ENCODE measurements at regions not wholly inside any gene's neighbourhood (a gene's known extent, or its start where the extent isn't known, plus 50 kb on each side); places are given as distances from the start of the nearest gene placed in this dataset.
A peak's percentile ranks its signal among the peaks of the same experiment; 100 is the strongest.
"Not testable (repeated sequence)": the region's sequence is repeated elsewhere in the genome, so short reads cannot be mapped to it uniquely, and the experiment has no call there.

DNA sequence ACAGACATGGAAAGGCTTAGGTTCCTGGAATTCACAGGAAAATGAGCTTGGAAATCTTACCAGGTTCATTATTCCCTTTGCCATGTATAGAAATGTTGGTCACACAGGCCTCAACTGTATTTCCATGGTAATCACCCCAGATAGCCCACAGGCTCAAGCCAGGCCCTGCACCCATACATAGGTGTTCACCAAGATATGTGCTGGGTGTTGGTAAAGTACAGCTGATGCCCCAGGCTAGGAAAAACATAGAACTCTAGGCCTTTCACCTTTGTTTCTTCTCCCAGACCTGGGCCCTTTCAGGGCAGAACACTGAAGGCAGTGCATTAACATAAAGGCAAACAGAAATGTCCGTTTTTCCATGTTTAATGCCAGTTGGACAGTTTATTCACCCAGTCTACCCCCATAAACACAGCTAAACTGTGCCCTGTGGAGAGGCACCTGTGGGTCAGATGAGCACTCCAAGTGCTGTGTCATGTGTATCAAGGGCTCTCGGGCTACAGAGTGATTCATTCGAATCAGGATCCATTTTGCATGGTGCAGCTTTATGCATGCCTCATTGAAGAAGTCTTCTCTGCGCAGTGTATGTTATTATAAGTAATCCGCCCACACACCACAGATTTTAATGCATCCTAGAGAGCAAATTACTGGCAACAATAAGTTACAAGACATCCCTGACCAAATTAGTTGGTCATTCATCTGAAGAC is 93.4 kb upstream of the SLC30A5 start:
- no peaks in the 10 kb centered on the region for H3K36me3 Mint-ChIP-seq
- no peak overlapping the region for H3K4me3 Mint-ChIP-seq

DNA sequence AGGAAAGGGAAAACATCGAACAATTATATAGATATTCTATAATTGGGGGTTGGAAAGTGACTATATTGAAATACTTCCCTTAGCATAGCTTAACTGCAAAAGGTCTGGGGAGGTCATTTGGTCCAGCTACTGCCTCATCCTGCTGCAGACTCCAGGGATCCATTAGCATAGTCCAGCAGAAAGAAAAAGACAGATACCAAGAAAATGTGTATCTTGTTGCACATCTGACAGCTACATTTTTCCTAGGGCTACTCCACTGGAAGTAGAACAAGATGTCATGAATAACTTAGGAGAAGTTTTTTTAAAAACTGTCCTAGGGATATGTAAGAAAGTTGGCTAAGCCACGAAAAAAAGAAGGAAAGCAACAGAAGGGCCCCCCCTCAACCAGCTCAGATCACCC is 92.9 kb upstream of the SLC30A5 start:
- Mint-ChIP-seq H3K9me3 (no peaks in the 10 kb centered on the region), H3K4me1 (no peaks in the 10 kb centered on the region), H3K27ac (no peak overlapping the region), H3K27me3 (peaks cover 53% of the 10 kb centered on the region), H3K36me3 (no peaks in the 10 kb centered on the region), H3K4me3 (no peak overlapping the region)
- ATAC-seq, result no peak

More for the DNA sequence above, 93.4 kb upstream of the SLC30A5 start:
- ATAC-seq, result no peak
- Mint-ChIP-seq H3K27me3 (peaks cover 59% of the 10 kb centered on the region), H3K4me1 (no peaks in the 10 kb centered on the region), H3K27ac (no peak overlapping the region), H3K9me3 (no peaks in the 10 kb centered on the region)

DNA sequence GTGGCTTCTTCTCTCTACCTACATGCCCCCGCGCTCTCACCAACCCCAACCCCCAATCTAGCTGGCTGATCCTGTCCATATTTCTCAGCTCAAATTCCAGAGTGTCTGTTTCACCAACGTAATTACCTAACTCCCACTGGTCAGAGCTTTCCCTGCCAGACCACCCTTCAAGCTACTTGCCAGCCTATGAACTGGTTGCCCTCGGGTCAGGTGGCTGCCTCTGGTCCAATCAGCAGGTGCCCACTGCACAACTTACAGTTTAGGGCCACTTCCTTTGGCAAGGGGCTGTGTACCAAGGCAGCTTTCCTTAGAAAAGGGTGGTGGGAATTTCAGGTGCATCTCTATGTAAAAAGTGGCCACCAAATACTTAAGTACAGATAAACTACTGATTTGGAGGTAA is 92.2 kb upstream of the SLC30A5 start:
- Mint-ChIP-seq H3K27ac (no peak overlapping the region), H3K36me3 (no peaks in the 10 kb centered on the region), H3K27me3 (peaks cover 50% of the 10 kb centered on the region), H3K4me1 (no peaks in the 10 kb centered on the region), H3K9me3 (no peaks in the 10 kb centered on the region), H3K4me3 (no peak overlapping the region)
- ATAC-seq, result no peak

DNA sequence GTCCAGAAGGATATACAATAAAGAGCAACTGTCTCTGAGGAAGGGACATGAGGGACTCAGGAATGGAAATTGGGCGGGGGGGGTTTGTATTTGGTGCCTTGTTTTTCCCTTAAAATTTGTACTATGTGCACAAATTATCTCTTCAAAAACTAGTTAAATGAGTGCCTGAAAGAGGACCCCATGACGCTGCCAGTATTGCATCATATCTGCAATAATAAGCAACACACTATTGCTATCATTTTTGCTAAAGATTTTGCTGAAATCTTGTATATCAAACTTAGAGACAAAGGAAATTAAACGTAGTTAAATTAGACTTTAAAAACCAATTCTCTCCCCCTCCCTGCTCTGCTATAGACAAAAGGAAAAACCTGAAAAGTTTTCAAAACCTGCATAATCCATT is 89.7 kb upstream of the SLC30A5 start:
- Mint-ChIP-seq H3K4me1 (no peaks in the 10 kb centered on the region), H3K4me3 (no peak overlapping the region), H3K27ac (no peak overlapping the region), H3K27me3 (peaks cover 55% of the 10 kb centered on the region), H3K36me3 (no peaks in the 10 kb centered on the region), H3K9me3 (no peaks in the 10 kb centered on the region)
- no peak for ATAC-seq

DNA sequence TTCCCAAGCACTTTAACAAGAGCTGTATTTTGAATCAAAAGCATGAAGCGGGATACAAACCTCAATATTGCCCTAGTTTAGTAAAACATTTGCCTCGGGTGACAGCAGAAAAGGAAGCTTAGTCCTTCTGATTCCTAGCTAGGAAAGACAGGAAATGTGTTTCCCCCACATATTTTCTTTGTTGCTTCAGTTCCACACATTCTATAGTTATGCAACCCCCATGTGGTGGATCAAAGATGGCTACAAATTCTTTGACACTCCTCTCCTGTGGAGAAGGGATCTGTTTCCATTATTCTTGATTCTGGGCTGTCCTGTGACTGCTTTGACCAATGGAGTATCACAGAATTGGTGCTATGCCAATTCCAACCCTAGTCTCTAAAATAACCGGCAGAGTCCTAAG is 89.1 kb upstream of the SLC30A5 start:
- Mint-ChIP-seq H3K27ac (no peak overlapping the region), H3K4me1 (no peaks in the 10 kb centered on the region), H3K4me3 (no peak overlapping the region), H3K27me3 (peaks cover 59% of the 10 kb centered on the region), H3K36me3 (no peaks in the 10 kb centered on the region), H3K9me3 (no peaks in the 10 kb centered on the region)
- ATAC-seq, result no peak

DNA sequence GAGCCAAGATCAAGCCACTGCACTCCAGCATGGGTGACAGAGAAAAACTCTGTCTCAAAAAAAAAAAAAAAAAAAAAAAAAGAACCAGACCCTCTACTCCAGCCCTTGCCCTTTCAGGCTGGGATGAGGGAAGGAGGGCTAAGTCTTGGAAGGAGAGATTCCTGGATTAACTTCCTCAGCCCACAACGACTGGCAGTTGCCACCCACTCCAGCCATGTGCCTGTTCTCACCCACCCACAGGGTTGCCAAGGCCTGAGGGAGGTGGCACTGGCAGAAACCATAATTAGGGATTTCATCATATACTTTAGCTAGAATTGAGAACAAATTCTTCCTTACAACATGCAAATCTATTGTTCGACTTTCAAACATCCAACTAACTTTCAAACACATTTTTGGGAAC is 87.8 kb upstream of the SLC30A5 start:
- no peak overlapping the region for H3K4me3 Mint-ChIP-seq
- no peak for ATAC-seq
- H3K27ac Mint-ChIP-seq, result no peak overlapping the region
- no peaks in the 10 kb centered on the region for H3K36me3 Mint-ChIP-seq
- no peaks in the 10 kb centered on the region for H3K9me3 Mint-ChIP-seq
- no peaks in the 10 kb centered on the region for H3K4me1 Mint-ChIP-seq
- peaks cover 71% of the 10 kb centered on the region for H3K27me3 Mint-ChIP-seq

DNA sequence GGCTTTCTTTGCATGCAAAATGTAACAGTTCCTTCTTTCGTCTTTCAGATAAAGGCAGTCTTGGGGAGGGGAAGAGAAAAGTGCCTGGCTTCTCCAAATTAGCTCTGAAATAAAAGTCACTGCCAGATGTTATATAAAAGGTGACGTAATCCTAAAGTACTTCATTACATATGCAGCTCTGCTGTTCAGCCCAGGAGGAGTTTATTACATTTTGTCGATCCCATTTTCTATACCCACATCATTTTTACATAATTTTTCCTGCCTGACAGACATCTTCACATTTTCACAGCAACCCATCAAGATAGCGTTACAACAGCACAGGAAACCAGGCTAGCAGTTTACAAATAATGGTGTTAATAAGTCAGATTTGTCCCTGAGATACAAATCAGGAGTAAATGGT is 86.7 kb upstream of the SLC30A5 start:
- no peaks in the 10 kb centered on the region for H3K36me3 Mint-ChIP-seq
- H3K4me3 Mint-ChIP-seq, result no peak overlapping the region
- peaks cover 71% of the 10 kb centered on the region for H3K27me3 Mint-ChIP-seq
- no peaks in the 10 kb centered on the region for H3K4me1 Mint-ChIP-seq
- ATAC-seq, result no peak
- no peak overlapping the region for H3K27ac Mint-ChIP-seq
- H3K9me3 Mint-ChIP-seq, result no peaks in the 10 kb centered on the region

DNA sequence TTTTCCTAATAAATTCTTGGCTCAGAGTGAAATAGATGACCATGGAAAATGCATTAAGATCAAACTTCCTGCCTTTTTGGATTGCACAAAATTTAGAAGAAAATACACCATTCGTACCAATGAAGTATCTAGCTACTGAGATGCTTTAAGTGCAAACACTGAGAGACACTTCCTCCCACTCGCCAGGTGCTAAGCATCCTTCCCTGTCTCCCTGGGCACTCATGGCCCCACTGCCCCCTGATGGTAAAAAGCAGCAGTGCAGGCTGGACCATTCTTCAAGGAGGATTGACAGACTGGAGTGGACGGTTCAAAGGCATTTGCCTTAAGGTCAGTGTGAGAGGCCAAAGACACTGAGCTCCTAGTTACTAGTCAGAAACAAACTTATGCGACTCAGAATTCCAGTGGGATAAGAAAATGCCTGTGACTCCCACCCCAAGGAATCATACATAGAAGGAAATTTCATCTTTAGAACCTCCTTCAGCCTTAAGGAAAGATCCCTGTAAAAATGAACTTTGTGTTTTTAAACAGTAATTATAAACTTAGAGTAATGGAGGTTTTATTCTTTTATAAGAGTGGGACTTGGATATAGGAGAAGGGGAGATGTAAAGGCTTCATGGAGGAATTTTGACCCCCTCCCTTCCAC is 86.0 kb upstream of the SLC30A5 start:
- Mint-ChIP-seq H3K27me3 (peaks cover 67% of the 10 kb centered on the region), H3K4me1 (no peaks in the 10 kb centered on the region), H3K27ac (no peak overlapping the region), H3K36me3 (no peaks in the 10 kb centered on the region), H3K4me3 (no peak overlapping the region), H3K9me3 (no peaks in the 10 kb centered on the region)
- peak; percentile 78 for ATAC-seq

DNA sequence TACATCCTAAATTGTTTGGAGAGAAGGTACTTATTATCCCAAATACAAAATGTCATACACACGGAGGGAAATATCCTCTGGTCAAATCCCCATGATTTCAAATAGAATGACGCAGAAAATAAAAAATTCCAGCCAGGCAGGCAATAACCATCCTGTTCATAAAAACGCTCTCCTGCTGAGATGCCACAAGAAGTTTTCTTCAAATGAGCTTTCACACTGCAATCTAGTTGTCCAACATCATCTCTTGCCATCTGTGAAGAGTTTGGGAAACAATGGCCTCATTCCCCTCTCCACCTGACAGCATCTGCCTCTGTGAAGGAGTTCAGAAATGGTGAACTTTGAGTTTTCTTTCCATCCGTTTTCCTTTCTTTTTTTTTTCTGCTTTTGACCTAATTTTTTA is 83.3 kb upstream of the SLC30A5 start:
- Mint-ChIP-seq H3K27ac (no peak overlapping the region), H3K27me3 (peaks cover 46% of the 10 kb centered on the region), H3K4me1 (no peaks in the 10 kb centered on the region), H3K9me3 (peaks cover 8% of the 10 kb centered on the region), H3K36me3 (no peaks in the 10 kb centered on the region), H3K4me3 (no peak overlapping the region)
- no peak for ATAC-seq

DNA sequence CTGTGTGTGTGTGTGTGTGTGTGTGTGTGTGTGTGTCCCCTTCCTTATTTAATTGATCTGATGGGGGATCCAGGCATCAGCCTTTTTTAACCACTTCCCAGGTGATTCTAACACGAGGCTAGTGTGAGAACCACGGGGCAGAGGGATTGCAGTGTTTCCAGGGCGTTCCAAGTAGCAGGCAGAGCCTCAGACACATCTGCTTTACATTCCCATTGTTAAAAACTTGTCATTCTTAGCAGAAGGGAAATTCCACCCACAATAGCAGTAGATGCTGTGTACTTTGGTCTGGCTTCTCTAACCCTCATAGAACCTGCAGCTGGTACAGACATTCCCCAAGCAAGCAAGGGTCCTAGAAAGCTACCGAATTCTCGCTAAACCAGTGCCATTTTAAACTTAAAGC is 81.9 kb upstream of the SLC30A5 start:
- peaks cover 40% of the 10 kb centered on the region for H3K27me3 Mint-ChIP-seq
- H3K9me3 Mint-ChIP-seq, result peaks cover 8% of the 10 kb centered on the region
- no peak overlapping the region for H3K27ac Mint-ChIP-seq
- no peaks in the 10 kb centered on the region for H3K4me1 Mint-ChIP-seq
- H3K4me3 Mint-ChIP-seq, result no peak overlapping the region
- no peak for ATAC-seq
- H3K36me3 Mint-ChIP-seq, result no peaks in the 10 kb centered on the region

DNA sequence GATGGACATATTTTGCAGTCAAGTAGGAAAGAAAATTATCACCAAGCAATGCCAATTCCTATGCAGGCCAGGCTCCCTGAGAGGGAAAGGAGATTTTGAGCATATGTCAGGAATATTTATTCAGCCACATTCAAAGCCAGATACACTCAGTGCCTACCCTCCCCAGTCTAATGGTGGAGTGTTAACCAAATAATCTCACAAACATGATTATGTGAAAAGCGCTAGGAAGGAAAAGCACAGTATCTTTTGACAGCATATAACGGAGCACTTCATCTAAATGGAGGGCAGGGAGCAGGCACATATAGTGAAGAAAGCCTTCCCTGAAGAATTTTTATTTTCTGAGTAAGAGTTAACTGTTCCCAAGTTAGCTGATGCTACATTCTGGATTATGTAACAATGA is 80.3 kb upstream of the SLC30A5 start:
- Mint-ChIP-seq H3K4me3 (no peak overlapping the region), H3K27me3 (peaks cover 24% of the 10 kb centered on the region), H3K9me3 (peaks cover 8% of the 10 kb centered on the region), H3K4me1 (no peaks in the 10 kb centered on the region), H3K27ac (no peak overlapping the region), H3K36me3 (no peaks in the 10 kb centered on the region)
- no peak for ATAC-seq

DNA sequence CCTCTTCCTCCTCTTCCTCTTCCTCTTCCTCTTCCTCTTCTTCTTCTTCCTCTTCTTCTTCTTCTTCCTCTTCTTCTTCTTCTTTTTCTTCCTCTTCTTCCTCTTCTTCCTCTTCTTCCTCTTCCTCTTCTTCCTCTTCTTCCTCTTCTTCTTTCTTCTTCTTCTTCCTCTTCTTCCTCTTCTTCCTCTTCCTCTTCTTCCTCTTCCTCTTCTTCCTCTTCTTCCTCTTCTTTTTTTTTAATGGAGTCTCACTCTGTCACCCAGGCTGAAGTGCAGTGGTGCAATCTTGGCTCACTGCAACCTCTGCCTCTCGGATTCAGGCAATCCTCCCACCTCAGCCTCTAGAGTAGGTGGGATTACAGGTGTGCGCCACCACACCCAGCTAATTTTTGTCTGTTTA is 79.8 kb upstream of the SLC30A5 start:
- not testable (repeated sequence) for H3K27ac Mint-ChIP-seq, H3K4me3 Mint-ChIP-seq, H3K4me1 Mint-ChIP-seq, ATAC-seq, H3K9me3 Mint-ChIP-seq, H3K36me3 Mint-ChIP-seq
- H3K27me3 Mint-ChIP-seq, result peaks cover 19% of the 10 kb centered on the region

DNA sequence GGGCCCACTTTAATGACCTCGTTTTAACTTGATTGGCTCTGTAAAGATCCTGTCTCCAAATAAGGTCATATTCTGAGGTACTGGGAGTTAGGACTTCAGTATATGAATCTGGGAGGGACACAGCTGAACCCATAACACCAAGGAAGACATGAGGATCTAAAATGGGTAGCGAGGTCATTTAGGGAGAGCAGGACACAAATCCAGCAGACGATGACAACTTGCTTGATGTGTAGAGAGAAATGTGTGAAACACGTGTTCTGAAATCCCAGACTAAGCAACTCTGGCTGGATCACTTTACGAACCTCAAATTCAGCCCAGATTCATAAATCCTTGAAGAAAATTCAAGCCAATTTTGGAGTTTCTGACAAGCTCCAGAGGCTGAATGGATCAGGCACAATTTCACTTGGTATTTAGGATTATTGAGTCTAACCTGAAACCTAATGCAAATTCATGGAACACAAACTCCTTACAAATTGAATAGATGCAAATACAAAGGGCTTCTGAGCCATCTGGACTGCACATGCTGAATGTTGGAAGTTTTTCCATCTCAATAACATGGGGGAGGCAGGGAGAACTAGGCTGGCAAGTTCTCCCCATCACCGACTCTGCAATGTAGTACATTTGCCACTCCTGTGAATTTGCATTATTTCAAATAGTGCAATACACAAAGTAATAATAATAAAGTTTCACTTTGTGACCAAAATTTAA is 74.0 kb upstream of the SLC30A5 start:
- Mint-ChIP-seq H3K36me3 (no peaks in the 10 kb centered on the region), H3K4me3 (no peak overlapping the region), H3K27ac (no peak overlapping the region), H3K9me3 (no peaks in the 10 kb centered on the region), H3K4me1 (no peaks in the 10 kb centered on the region), H3K27me3 (peaks cover 25% of the 10 kb centered on the region)
- no peak for ATAC-seq

DNA sequence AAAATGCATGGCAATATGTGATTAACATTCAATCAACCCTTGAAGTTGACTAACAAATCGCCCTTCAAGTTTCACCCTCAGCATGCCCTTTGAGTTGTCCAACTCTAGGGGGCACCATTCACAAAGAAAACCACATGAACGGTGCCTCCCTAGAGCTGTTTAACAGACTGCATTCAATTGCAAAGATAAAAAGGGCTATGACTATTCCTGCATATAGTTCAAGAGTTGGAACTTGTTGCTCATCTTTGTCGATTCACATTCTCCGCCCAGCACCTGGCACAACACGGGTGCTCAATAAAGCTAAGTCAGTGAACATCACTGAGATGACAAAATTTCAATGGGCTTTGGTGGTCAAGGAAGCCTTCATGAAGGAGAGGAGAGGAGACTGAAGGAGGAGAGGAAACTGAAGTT is 69.6 kb upstream of the SLC30A5 start:
- ATAC-seq, result no peak
- Mint-ChIP-seq H3K36me3 (no peaks in the 10 kb centered on the region), H3K27ac (no peak overlapping the region), H3K4me3 (no peak overlapping the region), H3K27me3 (peaks cover 25% of the 10 kb centered on the region), H3K9me3 (no peaks in the 10 kb centered on the region), H3K4me1 (no peaks in the 10 kb centered on the region)

DNA sequence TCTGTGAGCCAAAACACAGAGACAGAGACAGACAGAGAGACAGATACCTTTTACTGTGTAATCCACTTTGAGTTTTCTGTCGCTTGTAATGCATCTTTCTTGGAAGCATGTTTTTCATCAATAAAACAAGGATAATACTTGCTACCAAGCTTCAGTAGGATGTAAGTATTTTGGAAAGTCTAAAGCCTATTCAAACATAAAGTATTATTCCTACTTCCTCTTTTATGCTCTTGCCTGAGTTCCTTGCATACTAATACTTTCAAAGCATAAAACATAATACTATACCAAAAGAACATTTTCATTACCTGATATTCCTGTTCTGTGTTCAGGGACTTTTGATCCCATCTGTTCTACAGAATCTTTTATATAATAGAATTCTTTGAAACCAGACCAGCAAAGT is 64.5 kb upstream of the SLC30A5 start:
- H3K27ac Mint-ChIP-seq, result no peak overlapping the region
- no peaks in the 10 kb centered on the region for H3K9me3 Mint-ChIP-seq
- no peaks in the 10 kb centered on the region for H3K36me3 Mint-ChIP-seq
- H3K4me3 Mint-ChIP-seq, result no peak overlapping the region
- H3K4me1 Mint-ChIP-seq, result no peaks in the 10 kb centered on the region
- H3K27me3 Mint-ChIP-seq, result peaks cover 23% of the 10 kb centered on the region
- ATAC-seq, result no peak

Measured in stimulated activated memory B cell treated with anti-CD40 and anti-IgM and Interleukin-4, amounts not matched to agents 10 μg/mL and 1 μg/mL and 100 μg/mL, for 72 hours (primary cell).